H1 (cell line): ENCODE measurements at regions not wholly inside any gene's neighbourhood (a gene's known extent, or its start where the extent isn't known, plus 50 kb on each side); places are given as distances from the start of the nearest gene placed in this dataset.

Source experiments
- CTCF ChIA-PET: fragments of 300-600 bp; sonication (Branson Sonifier 250); formaldehyde crosslinking; loops from one replicate; lab custom pipeline; 2021; ENCODE audit not compliant: partially characterized antibody; lab: Charles Lee
- POLR2A ChIA-PET: fragments of 300-600 bp; sonication (Branson Sonifier 250); formaldehyde crosslinking; loops from one replicate; lab custom pipeline; 2021; ENCODE audit warnings: inconsistent platforms; ENCODE audit not compliant: partially characterized antibody; lab: Charles Lee
- DNase-seq, 2 experiments: peaks; one replicate each; pipeline versions ENCODE4 v3.0.0 to v3.0.0-alpha.2; 2010 to 2022; ENCODE audit warnings: low spot score in 2 of 2, low read depth in 1 of 2, mixed read lengths in 1 of 2
- FAIRE-seq: peaks from 2 replicates; lab custom pipeline; 2011; peaks lifted over from hg19 to GRCh38; lab: Jason Lieb, UNC
- H2AFZ ChIP-seq: 2 replicates; pipeline ENCODE4 v1.8.1; 2012; ENCODE audit warnings: low read length, inconsistent platforms
- H2AK5ac ChIP-seq: 2 replicates; pipeline ENCODE4 v1.6.1; 2013; ENCODE audit warnings: low read depth, low read length
- H2BK120ac ChIP-seq: replicated peaks from 2 replicates; pipeline ENCODE3; 2013; ENCODE audit warnings: low read depth, low read length, inconsistent platforms
- H2BK12ac ChIP-seq: 2 replicates; pipeline ENCODE4 v1.6.1; 2013; ENCODE audit warnings: low read depth, low read length
- H2BK15ac ChIP-seq: 2 replicates; pipeline ENCODE4 v1.6.1; 2013; ENCODE audit warnings: low read length
- H2BK20ac ChIP-seq: 2 replicates; pipeline ENCODE4 v1.6.1; 2013; ENCODE audit warnings: low read length
- H2BK5ac ChIP-seq: 2 replicates; pipeline ENCODE4 v1.6.1; 2013; ENCODE audit warnings: low read depth, low read length
- H3K14ac ChIP-seq: 2 replicates; pipeline ENCODE4 v1.6.1; 2013; ENCODE audit warnings: inconsistent platforms; ENCODE audit not compliant: insufficient read length
- H3K18ac ChIP-seq: 2 replicates; pipeline ENCODE4 v1.6.1; 2013; ENCODE audit warnings: low read length; ENCODE audit errors: extremely low read depth
- H3K23ac ChIP-seq: 2 replicates; pipeline ENCODE4 v1.6.1; 2013; ENCODE audit warnings: inconsistent platforms; ENCODE audit not compliant: insufficient read length
- H3K23me2 ChIP-seq: 2 replicates; pipeline ENCODE4 v1.6.1; 2013; ENCODE audit warnings: low read depth, low read length
- H3K27ac ChIP-seq: 2 replicates; pipeline ENCODE4 v1.6.1; 2011; ENCODE audit warnings: low read depth, low read length, inconsistent platforms
- H3K27me3 ChIP-seq, 4 experiments: replicated peaks in 1 of 4; 1 replicate in 1 of 4; 2 replicates in 3 of 4; pipeline versions ENCODE4 v1.6.1 to v1.8.1; 2011 to 2013; ENCODE audit warnings: low read length in 3 of 4, mild to moderate bottlenecking in 3 of 4, inconsistent platforms in 2 of 4, mixed read lengths in 2 of 4, moderate library complexity in 1 of 4; ENCODE audit not compliant: control insufficient read depth in 3 of 4, insufficient read depth in 3 of 4; ENCODE audit errors: extremely low read depth in 1 of 4
- H3K36me3 ChIP-seq, 4 experiments: 2 replicates each; pipeline versions ENCODE4 v1.6.1 to v1.8.1; 2011 to 2013; ENCODE audit warnings: mild to moderate bottlenecking in 4 of 4, low read length in 3 of 4, moderate library complexity in 2 of 4, control low read depth in 1 of 4, inconsistent platforms in 1 of 4; ENCODE audit not compliant: insufficient read depth in 4 of 4, control insufficient read depth in 2 of 4
- H3K4ac ChIP-seq: replicated peaks from 2 replicates; pipeline ENCODE3; 2013; ENCODE audit warnings: low read length, low read depth, mixed read lengths, inconsistent platforms; ENCODE audit not compliant: insufficient read length
- H3K4me1 ChIP-seq, 4 experiments: replicated peaks in 1 of 4; 1 replicate in 1 of 4; 2 replicates in 3 of 4; pipeline versions ENCODE4 v1.6.1 to v1.8.1; 2011 to 2013; ENCODE audit warnings: low read length in 3 of 4, inconsistent platforms in 2 of 4, mixed read lengths in 1 of 4; ENCODE audit not compliant: insufficient read depth in 4 of 4, control insufficient read depth in 3 of 4
- H3K4me2 ChIP-seq, 2 experiments: 2 replicates each; pipeline versions ENCODE4 v1.6.1 to v1.8.1; 2011 to 2013; ENCODE audit warnings: low read depth in 2 of 2, low read length in 2 of 2, control low read depth in 1 of 2, inconsistent platforms in 1 of 2, mild to moderate bottlenecking in 1 of 2; ENCODE audit not compliant: insufficient read depth in 1 of 2
- H3K4me3 ChIP-seq, 4 experiments: fragments of 200-600, 300-600 bp in 1 of 4; sonication (generic), shearing (Covaris generic), sonication (Bioruptor Twin) in 1 of 4; 2 replicates each; pipeline versions ENCODE4 v1.5.1 to v1.8.1; 2011 to 2016; ENCODE audit warnings: low read length in 4 of 4, low read depth in 3 of 4, control low read depth in 2 of 4, inconsistent platforms in 2 of 4, mild to moderate bottlenecking in 2 of 4, mixed read lengths in 1 of 4, moderate library complexity in 1 of 4; ENCODE audit not compliant: insufficient read depth in 2 of 4; ENCODE audit errors: extremely low read depth in 1 of 4
- H3K56ac ChIP-seq: replicated peaks from 2 replicates; pipeline ENCODE3; 2013; ENCODE audit warnings: low read depth, mild to moderate bottlenecking, mixed read lengths, low read length, inconsistent platforms; ENCODE audit not compliant: insufficient read length
- H3K79me1 ChIP-seq: 2 replicates; pipeline ENCODE4 v1.6.1; 2013; ENCODE audit warnings: low read depth, low read length, control low read depth
- H3K79me2 ChIP-seq, 2 experiments: 2 replicates each; pipeline versions ENCODE4 v1.6.1 to v1.8.1; 2012 to 2013; ENCODE audit warnings: low read length in 2 of 2, mild to moderate bottlenecking in 2 of 2, inconsistent platforms in 1 of 2; ENCODE audit not compliant: insufficient read depth in 2 of 2, control insufficient read depth in 1 of 2
- H3K9ac ChIP-seq, 4 experiments: replicated peaks in 1 of 4; 1 replicate in 1 of 4; 2 replicates in 3 of 4; pipeline versions ENCODE4 v1.6.1 to v1.8.1; 2011 to 2013; ENCODE audit warnings: low read depth in 3 of 4, low read length in 3 of 4, control low read depth in 2 of 4, mild to moderate bottlenecking in 2 of 4, moderate library complexity in 2 of 4, inconsistent platforms in 1 of 4; ENCODE audit errors: extremely low read depth in 1 of 4
- H3K9me3 ChIP-seq, 2 experiments: 2 replicates each; pipeline versions ENCODE4 v1.6.1 to v1.8.1; 2012 to 2013; ENCODE audit warnings: mild to moderate bottlenecking in 2 of 2, moderate library complexity in 2 of 2, control low read depth in 1 of 2, inconsistent platforms in 1 of 2, low read depth in 1 of 2, low read length in 1 of 2, mixed read lengths in 1 of 2; ENCODE audit not compliant: insufficient read depth in 2 of 2
- H4K20me1 ChIP-seq, 2 experiments: replicated peaks in 1 of 2; 2 replicates each; pipeline versions ENCODE3 to v1.8.1; 2011 to 2013; ENCODE audit warnings: inconsistent platforms in 2 of 2, low read length in 2 of 2, mild to moderate bottlenecking in 1 of 2; ENCODE audit not compliant: insufficient read depth in 2 of 2, control insufficient read depth in 1 of 2
- H4K5ac ChIP-seq: 2 replicates; pipeline ENCODE4 v1.6.1; 2013; ENCODE audit warnings: low read length, low read depth, mixed read lengths, inconsistent platforms; ENCODE audit not compliant: insufficient read length
- H4K8ac ChIP-seq: 2 replicates; pipeline ENCODE4 v1.8.0; 2013; ENCODE audit warnings: mild to moderate bottlenecking, moderate library complexity, low read length, inconsistent platforms; ENCODE audit not compliant: insufficient read depth; ENCODE audit errors: extremely low read depth
- H4K91ac ChIP-seq: replicated peaks from 2 replicates; pipeline ENCODE3; 2013; ENCODE audit warnings: low read length, mixed read lengths, inconsistent platforms; ENCODE audit not compliant: insufficient read length
- ASH2L ChIP-seq: fragments of 200-600, 300-600 bp; sonication (generic); IDR thresholded peaks from one replicate; pipeline ENCODE4 v1.7.1; 2017; ENCODE audit warnings: low read length
- BCL11A ChIP-seq, 2 experiments: IDR thresholded peaks; one replicate each; pipeline ENCODE4 v1.6.1; 2011; ENCODE audit warnings: low read depth in 2 of 2, low read length in 2 of 2, mild to moderate bottlenecking in 2 of 2
- CBX5 ChIP-seq: fragments of 300-800, 300-1000 bp; sonication (generic); IDR thresholded peaks from 2 replicates; pipeline ENCODE4 v1.7.1; 2016; ENCODE audit warnings: antibody characterized with exemption, low read length, low read depth
- EP300 ChIP-seq, 2 experiments: IDR thresholded peaks; 1 replicate in 1 of 2; 2 replicates in 1 of 2; pipeline ENCODE4 v1.6.1; 2011 to 2012; ENCODE audit warnings: low read depth in 2 of 2, low read length in 2 of 2, mild to moderate bottlenecking in 2 of 2, borderline replicate concordance in 1 of 2, inconsistent platforms in 1 of 2, moderate library complexity in 1 of 2
- EZH2 ChIP-seq: fragments of 200-600 bp; sonication (generic); IDR thresholded peaks from 2 replicates; pipeline ENCODE4 v1.7.1; 2012; ENCODE audit warnings: low read depth, mild to moderate bottlenecking, moderate library complexity, low read length, inconsistent platforms; ENCODE audit not compliant: severe bottlenecking
- GTF2F1 ChIP-seq: IDR thresholded peaks from 2 replicates; pipeline ENCODE4 v1.6.1; 2012; ENCODE audit warnings: low read depth, low read length, improper control_type of control experiment, borderline replicate concordance
- JUN ChIP-seq: IDR thresholded peaks from 2 replicates; pipeline ENCODE4 v1.6.1; 2011; ENCODE audit warnings: low read depth, mild to moderate bottlenecking, improper control_type of control experiment, low read length
- KDM1A ChIP-seq: fragments of 200-600, 300-600 bp; sonication (generic); IDR thresholded peaks from 2 replicates; pipeline ENCODE4 v1.7.1; 2016; ENCODE audit warnings: mild to moderate bottlenecking, low read length, borderline replicate concordance
- SIN3A ChIP-seq, 2 experiments: IDR thresholded peaks in 1 of 2; conservative IDR thresholded peaks in 1 of 2; 2 replicates each; pipeline ENCODE4 v1.6.1; 2011 to 2012; ENCODE audit warnings: low read length in 2 of 2, improper control_type of control experiment in 1 of 2, low read depth in 1 of 2, mild to moderate bottlenecking in 1 of 2
- SP1 ChIP-seq: IDR thresholded peaks from 2 replicates; pipeline ENCODE4 v1.6.1; 2011; ENCODE audit warnings: low read depth, low read length
- SP4 ChIP-seq: IDR thresholded peaks from 2 replicates; pipeline ENCODE4 v1.6.1; 2012; ENCODE audit warnings: low read length, inconsistent platforms
- SRF ChIP-seq: IDR thresholded peaks from 2 replicates; pipeline ENCODE4 v1.6.1; 2011; ENCODE audit warnings: mild to moderate bottlenecking, low read depth, low read length, moderate library complexity
- TBP ChIP-seq: IDR thresholded peaks from 2 replicates; pipeline ENCODE4 v1.6.1; 2011; ENCODE audit warnings: low read depth, low read length, improper control_type of control experiment
- TF ChIP-seq, protein P1 (sequence below): IDR thresholded peaks from 2 replicates; pipeline ENCODE4 v1.6.1; 2011; ENCODE audit warnings: low read length, improper control_type of control experiment
- TF ChIP-seq, protein P2 (sequence below): IDR thresholded peaks from 2 replicates; pipeline ENCODE4 v1.6.1; 2011; ENCODE audit warnings: low read depth, mild to moderate bottlenecking, low read length; ENCODE audit not compliant: insufficient read depth

DNA sequence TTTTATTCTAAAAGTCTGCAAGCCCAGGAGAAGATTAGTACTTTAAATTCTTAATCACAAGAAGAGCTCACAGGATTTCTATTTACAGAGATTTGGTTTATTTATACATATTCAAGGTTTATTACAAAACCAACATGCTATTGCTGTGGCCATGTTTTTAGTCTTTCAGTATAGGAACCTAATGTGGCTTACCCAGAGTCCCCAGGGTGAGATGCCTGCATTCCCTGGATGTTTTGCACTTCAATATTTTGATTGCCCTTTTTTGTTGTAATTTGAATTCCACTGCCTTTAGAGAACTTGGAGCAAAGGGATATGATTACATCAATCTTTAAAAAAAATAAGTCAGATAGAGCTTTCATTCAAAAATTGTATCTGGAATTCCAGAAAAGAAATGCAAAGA, 146.0 kb upstream of the FRMPD4 start:
- Histone ChIP-seq H3K56ac (no peak overlapping the region), H3K9me3 (no peaks in the 10 kb centered on the region), H2BK5ac (no peak overlapping the region), H2BK120ac (no peak overlapping the region), H4K91ac (no peak overlapping the region), H3K9ac (no peak overlapping the region), H2AK5ac (no peak overlapping the region), H3K4me2 (no peak overlapping the region), H2BK15ac (no peak overlapping the region), H2BK20ac (no peak overlapping the region), H2AFZ (no peak overlapping the region), H3K4ac (no peak overlapping the region), H3K79me1 (no peaks in the 10 kb centered on the region), H2BK12ac (no peak overlapping the region), H3K4me1 (no peaks in the 10 kb centered on the region), H3K14ac (no peak overlapping the region), H3K79me2 (no peaks in the 10 kb centered on the region), H4K5ac (no peak overlapping the region), H3K23me2 (no peaks in the 10 kb centered on the region), H4K8ac (no peak overlapping the region), H3K36me3 (no peaks in the 10 kb centered on the region), H3K27ac (no peak overlapping the region), H3K27me3 (no peaks in the 10 kb centered on the region), H3K18ac (no peak overlapping the region), H3K23ac (no peak overlapping the region), H3K4me3 (no peak overlapping the region), H4K20me1 (no peaks in the 10 kb centered on the region)
- DNase-seq (no peak), FAIRE-seq (no peak)
- POLR2A ChIA-PET: no interaction called here
- CTCF ChIA-PET: no interaction called here
- no peak for TF ChIP-seq SP1
- no peak for TF ChIP-seq EP300 (IDR thresholded peaks at IDR 0.05; ENCODE audit: borderline replicate concordance in 1 of 2, low read depth in 2 of 2, low read length in 2 of 2)
- TF ChIP-seq ASH2L: no peak
- TF ChIP-seq KDM1A: no peak
- TF ChIP-seq, protein P1, sequence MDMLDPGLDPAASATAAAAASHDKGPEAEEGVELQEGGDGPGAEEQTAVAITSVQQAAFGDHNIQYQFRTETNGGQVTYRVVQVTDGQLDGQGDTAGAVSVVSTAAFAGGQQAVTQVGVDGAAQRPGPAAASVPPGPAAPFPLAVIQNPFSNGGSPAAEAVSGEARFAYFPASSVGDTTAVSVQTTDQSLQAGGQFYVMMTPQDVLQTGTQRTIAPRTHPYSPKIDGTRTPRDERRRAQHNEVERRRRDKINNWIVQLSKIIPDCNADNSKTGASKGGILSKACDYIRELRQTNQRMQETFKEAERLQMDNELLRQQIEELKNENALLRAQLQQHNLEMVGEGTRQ: no peak
- no peak for TF ChIP-seq TBP
- no peak for TF ChIP-seq SP4
- no peak for TF ChIP-seq BCL11A (IDR thresholded peaks at IDR 0.05; ENCODE audit: low read depth in 2 of 2, low read length in 2 of 2)
- no peak for TF ChIP-seq SRF
- no peak for TF ChIP-seq CBX5
- no peak for TF ChIP-seq JUN
- TF ChIP-seq SIN3A (conservative IDR thresholded peaks at IDR 0.05 in 1 of 2, IDR thresholded peaks at IDR 0.05 in 1 of 2; ENCODE audit: low read depth in 1 of 2, low read length in 2 of 2): no peak
- TF ChIP-seq, protein P2, sequence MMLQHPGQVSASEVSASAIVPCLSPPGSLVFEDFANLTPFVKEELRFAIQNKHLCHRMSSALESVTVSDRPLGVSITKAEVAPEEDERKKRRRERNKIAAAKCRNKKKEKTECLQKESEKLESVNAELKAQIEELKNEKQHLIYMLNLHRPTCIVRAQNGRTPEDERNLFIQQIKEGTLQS: no peak
- no peak for TF ChIP-seq EZH2
- no peak for TF ChIP-seq GTF2F1
